ENCODE measurements at regions not wholly inside any gene's neighbourhood (a gene's known extent, or its start where the extent isn't known, plus 50 kb on each side); places are given as distances from the start of the nearest gene placed in this dataset.
A peak's percentile ranks its signal among the peaks of the same experiment; 100 is the strongest.

GRCh38 chr6:168158213-168158979, 79.4 kb upstream of the FRMD1 start:
- Histone ChIP-seq H3K36me3 (no peaks in the 10 kb centered on the region), H3K27ac (peak overlapping the region in 1 of 5 donors; percentile 60), H3K27me3 (no peaks in the 10 kb centered on the region), H3K4me3 (no peak overlapping the region), H3K9me3 (no peaks in the 10 kb centered on the region), H3K4me1 (peaks cover 6 to 42% (median 15%) of the 10 kb centered on the region in 4 donors)
- TF ChIP-seq EP300 (IDR thresholded peaks at IDR 0.05) (no peak), POLR2A (IDR thresholded peaks at IDR 0.05) (no peak), POLR2AphosphoS5 (IDR thresholded peaks at IDR 0.05) (no peak), CTCF (IDR thresholded peaks at IDR 0.05) (no peak)
- no peak for DNase-seq
- intact Hi-C loops (cut with DNase I; ENCODE audit: low total_unique reads): no loop called here
- WGBS, 5 donors: 32 to 43% (median 35%) methylated on average over 19 of the region's 19 CpGs

GRCh38 chr6:168157272-168158212, 78.5 kb upstream of the FRMD1 start:
- Histone ChIP-seq H3K36me3 (no peaks in the 10 kb centered on the region), H3K4me1 (peaks cover 6 to 36% (median 12%) of the 10 kb centered on the region in 4 donors), H3K9me3 (no peaks in the 10 kb centered on the region), H3K27me3 (no peaks in the 10 kb centered on the region), H3K27ac (peak overlapping the region in 2 of 5 donors; percentile 40 to 60), H3K4me3 (no peak overlapping the region)
- peak in 1 of 2 donors; percentile 46 for DNase-seq
- WGBS, 5 donors: 39 to 56% (median 45%) methylated on average over 17 to 18 of the region's 18 CpGs
- intact Hi-C loops (cut with DNase I; ENCODE audit: low total_unique reads): no loop called here
- TF ChIP-seq CTCF (IDR thresholded peaks at IDR 0.05): no peak
- peak in 1 of 3 donors; percentile 66 for TF ChIP-seq POLR2AphosphoS5 (IDR thresholded peaks at IDR 0.05)
- TF ChIP-seq EP300 (IDR thresholded peaks at IDR 0.05): no peak

GRCh38 chr6:168156742-168157265, 77.8 kb upstream of the FRMD1 start:
- intact Hi-C loops (cut with DNase I; ENCODE audit: low total_unique reads): no loop called here
- Histone ChIP-seq H3K9me3 (no peaks in the 10 kb centered on the region), H3K4me1 (peaks cover 6 to 36% (median 11%) of the 10 kb centered on the region in 4 donors), H3K36me3 (no peaks in the 10 kb centered on the region), H3K27ac (peak overlapping the region in 2 of 5 donors; percentile 40 to 60), H3K27me3 (no peaks in the 10 kb centered on the region), H3K4me3 (no peak overlapping the region)
- 84 to 93% (median 86%) methylated on average over 10 to 12 of the region's 12 CpGs for WGBS, 5 donors
- no peak for DNase-seq
- TF ChIP-seq POLR2AphosphoS5 (IDR thresholded peaks at IDR 0.05) (no peak), CTCF (IDR thresholded peaks at IDR 0.05) (no peak), EP300 (IDR thresholded peaks at IDR 0.05) (no peak), POLR2A (IDR thresholded peaks at IDR 0.05) (no peak)

All from stomach (tissue), 8 donors.